Kidney (tissue), 13 donors: ENCODE measurements at regions not wholly inside any gene's neighbourhood (a gene's known extent, or its start where the extent isn't known, plus 50 kb on each side); places are given as distances from the start of the nearest gene placed in this dataset.

ENCODE experiments used
- DNase-seq, 5 donors: peaks; one replicate each; pipeline ENCODE4 v3.0.0-alpha.2; 2013 to 2020
- FAIRE-seq: peaks from 2 replicates; lab custom pipeline; 2012; peaks lifted over from hg19 to GRCh38; lab: Jason Lieb, UNC
- H3K27ac ChIP-seq, 2 donors: one replicate each; pipeline ENCODE4 v1.7.0; 2013; ENCODE audit warnings: low read depth in 2 of 2, low read length in 2 of 2, inconsistent platforms in 1 of 2
- H3K27me3 ChIP-seq: one replicate; pipeline ENCODE4 v1.7.1; 2013; ENCODE audit warnings: low read length, inconsistent platforms; ENCODE audit not compliant: control insufficient read depth, insufficient read depth
- H3K36me3 ChIP-seq, 3 donors: one replicate each; pipeline versions ENCODE4 v1.7.0 to v1.7.1; 2013; ENCODE audit warnings: low read length in 3 of 3, control low read depth in 1 of 3, inconsistent platforms in 1 of 3; ENCODE audit not compliant: insufficient read depth in 3 of 3, control insufficient read depth in 2 of 3
- H3K4me1 ChIP-seq, 3 donors: one replicate each; pipeline versions ENCODE4 v1.7.0 to v1.7.1; 2013; ENCODE audit warnings: low read length in 3 of 3, inconsistent platforms in 1 of 3, low read depth in 1 of 3; ENCODE audit not compliant: control insufficient read depth in 2 of 3, insufficient read depth in 2 of 3
- H3K4me3 ChIP-seq, 3 donors: one replicate each; pipeline versions ENCODE4 v1.7.0 to v1.8.1; 2013; ENCODE audit warnings: low read length in 3 of 3, control low read depth in 1 of 3, inconsistent platforms in 1 of 3
- H3K9ac ChIP-seq, 3 donors: one replicate each; pipeline versions ENCODE4 v1.7.0 to v1.7.1; 2013; ENCODE audit warnings: low read length in 3 of 3, control low read depth in 1 of 3, inconsistent platforms in 1 of 3
- H3K9me3 ChIP-seq, 3 donors: one replicate each; pipeline versions ENCODE4 v1.7.0 to v1.7.1; 2013; ENCODE audit warnings: low read length in 3 of 3, control low read depth in 1 of 3, inconsistent platforms in 1 of 3; ENCODE audit not compliant: control insufficient read depth in 2 of 3, insufficient read depth in 1 of 3
- intact Hi-C: fragments of 100-400 bp; cut with DNase I; formaldehyde crosslinking; loops from one replicate; pipeline ENCODE4 v1.11.1; 2022
- TF ChIP-seq, protein P1 (sequence below): IDR thresholded peaks from 3 replicates; pipeline ENCODE4 v1.5.1; 2012; ENCODE audit warnings: mild to moderate bottlenecking, moderate library complexity, borderline replicate concordance; ENCODE audit not compliant: insufficient read depth; ENCODE audit errors: extremely low read depth
- donor health status: control.
- donor health status: control.
- donor health status: control.
- donor health status: control.
- donor health status: control.
- donor health status: DM: yes; HTN: yes; CAD: no.
- donor health status: Normal renal cell carcinoma (clear cell type).

DNA sequence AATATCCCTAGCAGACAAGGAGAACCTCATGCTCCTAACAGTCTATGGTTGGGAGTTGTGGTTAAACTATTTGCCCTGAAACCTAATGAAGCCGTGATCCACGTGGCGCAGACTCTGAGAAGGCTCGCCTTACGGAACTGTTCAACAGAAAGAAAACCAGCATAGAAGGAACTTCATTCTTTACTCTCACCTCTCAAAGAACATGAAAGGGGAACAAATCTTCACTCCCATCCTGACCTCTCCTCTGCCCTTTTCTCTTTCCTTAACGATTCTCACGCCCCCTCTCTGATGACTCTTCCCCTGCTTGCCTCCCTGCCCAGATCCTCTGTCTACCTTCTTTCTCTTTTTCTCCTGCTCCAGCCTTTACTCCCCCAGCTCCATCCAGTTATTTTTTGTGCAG is 54.2 kb downstream of the IRAG1 start:
- Histone ChIP-seq H3K4me1 (peaks cover 0 to 5% (median 0%) of the 10 kb centered on the region in 3 donors), H3K9ac (no peak overlapping the region), H3K4me3 (no peak overlapping the region), H3K36me3 (no peaks in the 10 kb centered on the region), H3K9me3 (no peaks in the 10 kb centered on the region), H3K27me3 (no peaks in the 10 kb centered on the region), H3K27ac (no peak overlapping the region)
- intact Hi-C loops, result no loop called here
- FAIRE-seq (no peak), DNase-seq (peak in 3 of 5 donors; percentile 42 to 67 (median 52))
- TF ChIP-seq, protein P1, sequence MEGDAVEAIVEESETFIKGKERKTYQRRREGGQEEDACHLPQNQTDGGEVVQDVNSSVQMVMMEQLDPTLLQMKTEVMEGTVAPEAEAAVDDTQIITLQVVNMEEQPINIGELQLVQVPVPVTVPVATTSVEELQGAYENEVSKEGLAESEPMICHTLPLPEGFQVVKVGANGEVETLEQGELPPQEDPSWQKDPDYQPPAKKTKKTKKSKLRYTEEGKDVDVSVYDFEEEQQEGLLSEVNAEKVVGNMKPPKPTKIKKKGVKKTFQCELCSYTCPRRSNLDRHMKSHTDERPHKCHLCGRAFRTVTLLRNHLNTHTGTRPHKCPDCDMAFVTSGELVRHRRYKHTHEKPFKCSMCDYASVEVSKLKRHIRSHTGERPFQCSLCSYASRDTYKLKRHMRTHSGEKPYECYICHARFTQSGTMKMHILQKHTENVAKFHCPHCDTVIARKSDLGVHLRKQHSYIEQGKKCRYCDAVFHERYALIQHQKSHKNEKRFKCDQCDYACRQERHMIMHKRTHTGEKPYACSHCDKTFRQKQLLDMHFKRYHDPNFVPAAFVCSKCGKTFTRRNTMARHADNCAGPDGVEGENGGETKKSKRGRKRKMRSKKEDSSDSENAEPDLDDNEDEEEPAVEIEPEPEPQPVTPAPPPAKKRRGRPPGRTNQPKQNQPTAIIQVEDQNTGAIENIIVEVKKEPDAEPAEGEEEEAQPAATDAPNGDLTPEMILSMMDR, result no peak

DNA sequence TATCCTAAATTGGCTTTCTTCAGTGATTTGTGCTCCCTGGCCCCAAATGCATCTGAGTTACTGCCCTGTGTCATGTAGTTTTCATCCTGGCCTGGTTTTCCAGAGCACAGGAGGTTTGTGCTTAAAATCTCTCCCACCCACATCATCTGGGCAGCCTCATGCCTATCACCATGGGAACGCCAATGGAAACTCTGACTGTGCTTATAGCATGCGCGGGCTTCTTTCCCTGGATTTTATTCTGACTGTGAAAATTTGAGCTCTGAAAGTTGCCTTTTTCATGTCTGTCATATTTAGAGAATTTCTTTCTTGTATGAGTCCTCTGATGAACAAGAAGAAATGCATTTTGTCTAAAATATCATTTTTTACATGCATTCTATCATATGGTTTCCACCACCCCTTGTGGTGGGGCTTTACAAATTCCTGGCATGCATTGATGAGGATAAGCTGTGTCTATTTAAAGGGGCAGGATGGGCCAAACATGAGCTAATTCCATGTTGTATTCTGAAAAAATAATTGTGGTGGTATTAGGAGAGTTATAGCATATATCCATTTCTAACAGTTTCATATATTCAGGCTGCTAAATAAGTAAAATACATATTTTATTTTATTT is 55.1 kb downstream of the IRAG1 start:
- intact Hi-C loops, result no loop called here
- no peak overlapping the region for H3K4me3 ChIP-seq
- H3K4me1 ChIP-seq, result peaks cover 0 to 5% (median 0%) of the 10 kb centered on the region in 3 donors
- no peak overlapping the region for H3K9ac ChIP-seq
- no peak overlapping the region for H3K27ac ChIP-seq
- TF ChIP-seq, protein P1, result no peak
- no peaks in the 10 kb centered on the region for H3K36me3 ChIP-seq
- H3K27me3 ChIP-seq, result no peaks in the 10 kb centered on the region
- no peaks in the 10 kb centered on the region for H3K9me3 ChIP-seq
- DNase-seq, result no peak
- no peak for FAIRE-seq

DNA sequence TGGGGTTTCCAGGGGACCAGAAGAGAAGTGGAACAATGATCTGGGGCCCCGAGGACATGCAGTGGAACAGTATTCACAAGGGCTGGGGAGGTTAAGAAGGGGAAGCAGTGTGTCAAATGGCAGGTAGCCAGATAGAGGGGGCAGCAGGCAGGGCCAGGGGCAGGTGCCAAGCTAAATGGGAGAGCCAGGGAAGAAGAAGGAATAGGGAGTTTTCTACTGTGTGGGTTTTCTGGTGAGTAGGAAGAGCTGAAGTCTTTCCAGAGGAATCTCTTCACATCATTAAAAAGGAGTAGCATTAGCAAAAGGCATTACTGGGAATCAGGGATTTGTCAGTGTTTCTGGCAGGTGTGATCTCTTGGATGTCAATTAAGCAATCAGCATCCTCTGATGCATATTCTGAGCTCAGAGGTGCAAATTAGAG is 55.8 kb downstream of the IRAG1 start:
- FAIRE-seq, result no peak
- Histone ChIP-seq H3K27ac (no peak overlapping the region), H3K9me3 (no peaks in the 10 kb centered on the region), H3K36me3 (no peaks in the 10 kb centered on the region), H3K4me1 (peaks cover 0 to 5% (median 0%) of the 10 kb centered on the region in 3 donors), H3K27me3 (no peaks in the 10 kb centered on the region), H3K9ac (no peak overlapping the region), H3K4me3 (no peak overlapping the region)
- intact Hi-C loops, result no loop called here
- TF ChIP-seq, protein P1, result no peak
- DNase-seq, result no peak

DNA sequence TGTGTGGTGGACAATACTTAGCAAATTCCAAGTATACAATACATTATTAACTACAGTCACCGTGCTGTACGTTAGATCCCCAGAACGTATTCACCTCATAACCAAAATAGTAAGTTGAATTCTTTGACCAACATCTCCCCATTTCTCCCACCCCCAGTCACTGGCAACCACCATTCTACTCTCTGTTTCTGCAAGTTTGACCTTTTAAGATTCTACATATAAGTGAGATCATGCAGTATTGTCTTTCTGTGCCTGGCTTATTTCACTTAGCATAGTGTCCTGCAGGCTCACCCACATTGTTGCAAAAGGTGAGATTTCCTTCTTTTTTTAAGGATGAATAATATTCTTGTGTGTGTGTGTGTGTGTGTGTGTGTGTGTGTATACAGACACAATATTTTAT is 59.1 kb downstream of the IRAG1 start:
- Histone ChIP-seq H3K4me3 (no peak overlapping the region), H3K36me3 (no peaks in the 10 kb centered on the region), H3K9me3 (no peaks in the 10 kb centered on the region), H3K4me1 (no peaks in the 10 kb centered on the region), H3K27me3 (no peaks in the 10 kb centered on the region), H3K27ac (no peak overlapping the region), H3K9ac (no peak overlapping the region)
- DNase-seq, result no peak
- intact Hi-C loops, result no loop called here
- TF ChIP-seq, protein P1, result no peak
- FAIRE-seq, result no peak
